GM21367 (cell line): ENCODE measurements at regions not wholly inside any gene's neighbourhood (a gene's known extent, or its start where the extent isn't known, plus 50 kb on each side); places are given as distances from the start of the nearest gene placed in this dataset.
A peak's percentile ranks its signal among the peaks of the same experiment; 100 is the strongest.

Experiments used
- ATAC-seq: cut with Tn5 transposase; IDR thresholded peaks from one replicate; pipeline ENCODE4 v1.9.1; 2021; ENCODE audit not compliant: unreplicated experiment

GRCh38 chr2:16565481-16565880 is 100.2 kb downstream of the CYRIA start:
- ATAC-seq = no peak

GRCh38 chr2:16561676-16562075 is 104.0 kb downstream of the CYRIA start:
- ATAC-seq = no peak

DNA sequence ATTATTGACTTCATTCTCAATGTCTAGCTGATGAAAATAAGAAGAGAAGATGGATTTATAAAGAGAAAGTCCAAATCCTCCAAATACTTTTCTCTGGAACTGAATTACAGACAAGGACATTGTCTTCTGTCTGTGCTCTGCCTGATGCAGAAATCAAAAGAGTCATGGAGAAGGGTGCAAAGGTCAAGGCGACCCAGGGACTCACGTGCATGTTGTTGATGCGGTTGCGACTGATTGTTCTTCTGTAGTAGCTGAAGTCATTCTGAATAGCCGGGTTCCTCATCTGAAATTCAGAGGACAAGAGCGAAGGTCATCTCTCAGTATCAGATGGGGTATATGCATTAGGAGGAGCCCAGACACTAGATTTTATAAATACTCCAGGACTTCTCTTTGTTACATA is 104.4 kb downstream of the CYRIA start:
- ATAC-seq = no peak

- no peak for ATAC-seq
Measured at GRCh38 chr2:16559278-16560067, 106.2 kb downstream of the CYRIA start.

DNA sequence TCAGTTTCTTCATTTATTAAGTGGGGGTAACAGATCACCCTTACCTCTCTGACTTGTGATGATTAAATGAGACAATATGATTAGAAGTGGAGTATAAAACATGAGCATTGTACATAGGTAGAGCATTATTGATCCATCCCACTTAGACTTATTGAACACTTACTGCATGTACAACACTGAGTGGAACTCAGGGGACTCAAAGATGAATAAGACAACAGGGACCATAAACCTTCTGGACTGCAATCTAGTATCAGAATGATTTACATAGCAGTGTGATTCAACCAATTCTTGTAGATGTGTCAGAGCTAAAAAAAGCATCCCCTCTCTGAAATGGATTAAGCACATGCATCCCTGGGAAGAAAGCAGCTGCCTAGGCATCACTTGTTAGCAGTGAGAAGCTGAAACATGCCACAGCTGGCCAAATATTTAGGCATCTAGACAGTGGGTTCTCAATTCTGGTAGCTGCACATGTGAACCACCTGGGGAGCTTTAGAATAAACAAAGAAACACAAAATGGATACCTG is 111.5 kb downstream of the CYRIA start:
- ATAC-seq = no peak

DNA sequence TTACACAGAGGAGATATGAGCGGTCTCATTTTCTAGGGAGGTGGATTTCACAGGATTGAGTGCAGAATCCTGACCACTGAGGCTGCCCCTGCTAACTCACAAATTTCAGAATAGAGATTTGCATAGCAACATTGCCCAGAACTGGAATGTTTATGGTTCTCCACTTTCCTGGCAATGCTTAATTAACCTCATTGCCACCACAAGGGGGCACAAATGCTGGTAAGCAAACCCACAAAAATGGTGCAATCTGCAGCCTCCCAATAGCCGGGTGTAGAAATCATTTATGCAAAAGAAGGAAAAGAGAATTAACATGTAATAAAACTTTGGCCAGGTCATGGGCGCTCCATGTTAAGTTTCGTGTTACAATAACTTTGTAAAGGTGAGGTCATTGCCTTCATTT is 112.4 kb downstream of the CYRIA start:
- peak; percentile 53 for ATAC-seq

- no peak for ATAC-seq
Measured at GRCh38 chr2:16552202-16552601, 113.4 kb downstream of the CYRIA start.

GRCh38 chr2:16548036-16548435 is 117.6 kb downstream of the CYRIA start:
- ATAC-seq = no peak

DNA sequence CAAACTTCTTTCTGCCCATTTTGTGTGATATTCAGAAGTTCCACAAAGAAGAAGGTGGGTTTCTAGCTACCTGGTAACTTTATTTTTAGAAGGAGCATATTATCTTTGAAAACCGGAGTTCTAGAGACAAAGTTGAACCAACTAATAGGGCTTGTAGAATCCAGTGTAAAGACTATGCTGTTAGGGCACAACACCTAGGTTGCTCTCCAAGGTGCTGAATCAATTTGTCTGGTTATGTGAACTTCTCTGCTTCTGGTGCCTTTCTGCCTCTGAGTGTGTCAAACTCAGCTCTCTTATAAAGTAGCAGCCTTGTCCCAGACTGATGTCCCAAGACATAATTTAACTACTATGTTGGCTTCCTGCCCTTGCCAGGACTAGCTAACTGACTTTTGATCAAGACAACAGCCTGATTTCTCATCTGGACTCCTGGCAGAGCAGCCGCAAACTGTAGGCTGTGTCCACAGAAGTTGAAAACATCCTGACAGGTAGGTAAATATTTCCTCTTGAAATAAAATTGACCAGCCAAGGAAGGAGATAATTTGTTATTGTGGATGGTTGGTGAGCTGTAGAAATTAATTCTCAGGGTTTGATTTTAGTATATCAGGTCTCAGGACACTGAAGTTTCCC is 119.4 kb downstream of the CYRIA start:
- no peak for ATAC-seq

DNA sequence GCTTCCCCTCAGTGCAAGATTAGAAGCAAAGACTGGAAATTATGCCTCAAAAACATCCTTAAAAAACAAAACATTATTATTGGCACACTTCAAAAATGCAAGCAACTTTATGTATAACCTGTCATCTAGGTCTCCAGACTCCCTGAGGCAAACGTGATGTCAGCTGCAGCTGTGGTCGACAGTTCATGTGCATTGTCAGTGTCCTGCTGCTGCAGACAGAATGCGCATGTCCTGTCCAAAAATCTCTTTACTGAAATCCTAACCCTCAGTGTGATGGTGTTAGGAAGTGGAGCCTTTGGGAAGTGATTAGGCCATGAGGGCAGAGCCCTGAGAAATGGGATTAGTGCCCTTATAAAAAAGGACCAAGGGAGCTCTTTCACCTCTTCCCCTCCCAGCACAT is 126.9 kb downstream of the CYRIA start:
- ATAC-seq = no peak

DNA sequence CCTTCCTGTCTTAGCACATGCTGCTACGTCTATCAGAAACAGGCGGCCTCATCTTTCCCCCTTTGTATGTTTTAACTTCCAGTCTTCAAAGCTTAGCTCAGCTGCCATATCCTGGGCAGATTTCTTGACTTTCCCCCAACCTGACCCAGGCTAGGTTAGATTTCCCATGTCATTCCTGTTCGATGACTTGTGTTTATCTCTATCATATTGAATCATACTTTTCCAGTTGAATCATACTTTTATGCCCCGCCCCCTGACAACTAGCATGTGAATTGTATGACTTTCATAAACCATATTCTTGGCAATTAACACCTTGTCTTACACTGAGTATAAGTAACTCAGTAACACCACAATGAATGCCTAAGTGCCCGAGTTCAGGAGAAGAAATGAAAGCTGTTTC is 128.3 kb downstream of the CYRIA start:
- ATAC-seq = no peak

DNA sequence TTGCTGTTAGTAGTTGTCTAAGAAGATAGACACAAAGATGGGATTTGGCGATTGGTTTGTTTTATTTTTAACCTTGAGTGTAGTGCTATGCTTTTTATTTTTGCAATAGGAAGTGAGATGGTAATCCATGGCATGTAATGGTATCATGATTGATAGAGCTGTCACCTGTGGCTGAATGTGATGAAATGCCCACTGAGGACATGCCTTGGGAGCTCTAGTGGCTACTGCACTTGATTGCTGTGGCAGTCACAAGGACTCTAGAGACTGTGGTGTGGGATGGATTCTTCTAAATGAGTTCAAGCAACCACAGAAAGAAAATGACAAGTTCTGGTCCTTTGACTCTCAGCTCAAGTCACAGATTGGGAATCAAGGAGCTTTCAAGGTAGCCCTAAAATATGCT is 139.4 kb downstream of the CYRIA start:
- no peak for ATAC-seq

GRCh38 chr2:16525265-16525887 is 140.3 kb downstream of the CYRIA start:
- no peak for ATAC-seq

DNA sequence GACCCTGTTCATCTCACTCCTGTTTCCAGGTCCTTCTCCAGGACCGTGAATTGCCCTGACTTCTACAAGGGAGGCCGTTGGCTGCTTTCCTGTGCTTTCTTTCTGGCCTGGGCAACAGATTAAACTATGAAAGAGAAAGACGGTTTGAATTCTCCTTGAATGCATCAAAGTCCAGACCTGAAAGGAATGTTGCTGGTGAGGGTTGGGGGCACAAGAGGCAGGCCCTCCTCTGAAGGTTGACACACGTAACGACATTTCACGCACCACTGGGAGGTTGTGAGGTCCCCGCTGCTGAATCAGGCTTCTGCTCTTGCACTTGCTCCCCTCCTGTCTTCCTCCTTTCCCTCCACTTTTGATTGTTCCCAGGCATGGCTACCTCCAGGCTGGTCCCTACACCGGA is 141.9 kb downstream of the CYRIA start:
- no peak for ATAC-seq

GRCh38 chr2:16522031-16522831 is 143.4 kb downstream of the CYRIA start:
- ATAC-seq = no peak

DNA sequence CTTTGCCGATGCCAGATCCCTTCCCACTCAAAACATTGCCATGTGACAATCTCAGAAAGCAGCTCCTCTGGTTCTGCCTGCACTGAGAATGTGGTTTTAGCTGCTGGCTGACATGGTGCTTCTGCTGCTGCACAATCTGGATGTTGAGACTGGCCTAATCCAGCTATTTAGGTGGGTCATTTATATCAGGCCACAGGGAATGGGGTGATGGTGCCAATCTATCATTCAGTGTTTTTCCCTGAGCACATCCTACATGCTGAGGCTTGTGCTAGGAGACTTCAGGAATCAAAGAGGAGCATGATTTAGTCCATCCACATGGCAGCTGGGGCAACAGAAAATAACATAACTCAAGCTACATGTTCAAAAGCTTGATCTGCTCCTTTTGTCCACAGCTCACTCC is 144.7 kb downstream of the CYRIA start:
- no peak for ATAC-seq

- ATAC-seq = no peak
Measured at GRCh38 chr2:16515696-16516095, 149.9 kb downstream of the CYRIA start.

DNA sequence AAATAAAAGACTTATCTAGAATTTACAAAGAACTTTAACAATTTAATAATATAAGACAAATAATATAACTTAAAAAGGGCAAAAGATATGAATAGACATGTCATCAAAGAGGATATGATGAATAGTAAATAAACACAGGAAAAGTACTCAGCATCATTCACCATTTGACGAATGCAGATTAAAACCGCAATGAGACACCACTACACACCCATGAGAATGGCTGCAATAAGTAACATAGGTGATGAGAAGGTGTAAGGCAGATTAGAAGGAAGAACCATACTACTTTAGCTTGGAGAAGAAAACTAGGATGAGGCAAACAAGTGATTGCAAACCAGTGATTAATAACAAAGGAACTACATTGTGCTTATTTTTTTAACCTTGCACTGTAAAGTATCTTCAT is 152.0 kb downstream of the CYRIA start:
- ATAC-seq = no peak

DNA sequence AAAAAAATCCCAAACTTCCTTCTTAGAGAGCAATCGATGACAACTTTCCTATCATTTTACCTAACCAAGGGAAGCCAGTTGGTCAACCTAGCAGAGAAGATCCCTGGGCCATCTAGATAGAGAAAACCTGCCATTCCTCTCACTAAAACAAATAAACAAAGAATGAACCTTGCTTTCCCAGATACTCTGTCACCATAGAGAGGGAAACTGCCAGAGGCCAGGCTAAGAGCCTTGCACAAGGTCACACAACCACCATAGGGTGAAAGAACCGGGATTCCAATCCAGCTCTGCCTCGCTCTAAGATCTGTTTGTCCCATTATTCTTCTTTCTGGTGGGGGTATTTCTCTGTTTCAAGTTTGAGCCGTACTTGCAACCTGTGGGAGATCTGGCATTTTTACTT is 154.6 kb downstream of the CYRIA start:
- no peak for ATAC-seq

- no peak for ATAC-seq
Measured at GRCh38 chr2:16509042-16509441, 156.6 kb downstream of the CYRIA start.

- no peak for ATAC-seq
Measured at GRCh38 chr2:16508490-16508851, 157.2 kb downstream of the CYRIA start.
